SK-N-SH (cell line): ENCODE measurements at regions not wholly inside any gene's neighbourhood (a gene's known extent, or its start where the extent isn't known, plus 50 kb on each side); places are given as distances from the start of the nearest gene placed in this dataset.

Experiments
- CTCF ChIA-PET: fragments of 300-600, 350-600 bp; formaldehyde crosslinking; extraction: SDS; loops from one replicate; lab custom pipeline; 2021; lab: Yijun Ruan, JAX
- POLR2A ChIA-PET: fragments of 350-600 bp; sonication (Branson Sonifier 250); formaldehyde crosslinking; extraction: SDS; loops from one replicate; lab custom pipeline; 2020; ENCODE audit warnings: antibody characterized with exemption, inconsistent platforms; lab: Yijun Ruan, JAX
- DNase-seq: peaks from one replicate; pipeline ENCODE4 v3.0.0; 2012
- H2AFZ ChIP-seq: fragments of 200-600 bp; sonication (generic); 2 replicates; pipeline ENCODE4 v1.8.1; 2016; ENCODE audit warnings: antibody characterized with exemption, mild to moderate bottlenecking, low read depth
- H3F3A ChIP-seq: fragments of 200-600 bp; sonication (generic); replicated peaks from 2 replicates; pipeline ENCODE3; 2016; ENCODE audit warnings: antibody characterized with exemption, mild to moderate bottlenecking; ENCODE audit not compliant: insufficient read depth
- H3K27ac ChIP-seq, 2 experiments: fragments of 200-500 bp in 1 of 2; fragments of 200-600 bp in 1 of 2; sonication (Bioruptor generic) in 1 of 2; sonication (generic), shearing (Covaris generic) in 1 of 2; 2 replicates each; pipeline versions ENCODE4 v1.5.1 to v1.6.1; 2014 to 2016; ENCODE audit warnings: low read depth in 2 of 2, inconsistent platforms in 1 of 2, low read length in 1 of 2, mild to moderate bottlenecking in 1 of 2, mixed read lengths in 1 of 2
- H3K27me3 ChIP-seq: fragments of 200-600 bp; sonication (generic), shearing (Covaris generic); 2 replicates; pipeline ENCODE4 v1.6.1; 2016; ENCODE audit warnings: mixed run types; ENCODE audit not compliant: insufficient read depth
- H3K36me3 ChIP-seq, 2 experiments: fragments of 200-500 bp in 1 of 2; fragments of 200-600 bp in 1 of 2; sonication (Bioruptor generic) in 1 of 2; sonication (generic) in 1 of 2; replicated peaks in 1 of 2; 2 replicates each; pipeline versions ENCODE3 to v1.5.1; 2014 to 2016; ENCODE audit warnings: low read length in 1 of 2, mild to moderate bottlenecking in 1 of 2; ENCODE audit not compliant: insufficient read depth in 2 of 2, control insufficient read depth in 1 of 2
- H3K4me1 ChIP-seq, 2 experiments: fragments of 200-500 bp in 1 of 2; fragments of 200-600 bp in 1 of 2; sonication (Bioruptor generic) in 1 of 2; sonication (generic), shearing (Covaris generic) in 1 of 2; 2 replicates each; pipeline versions ENCODE4 v1.5.1 to v1.6.1; 2014 to 2016; ENCODE audit warnings: low read depth in 1 of 2, low read length in 1 of 2, mixed run types in 1 of 2; ENCODE audit not compliant: insufficient read depth in 2 of 2, control insufficient read depth in 1 of 2
- H3K4me2 ChIP-seq: fragments of 200-600 bp; sonication (generic), shearing (Covaris generic); 2 replicates; pipeline ENCODE4 v1.6.1; 2017; ENCODE audit warnings: mixed run types
- H3K4me3 ChIP-seq, 2 experiments: fragments of 200-500 bp in 1 of 2; fragments of 200-600 bp in 1 of 2; sonication (Bioruptor generic) in 1 of 2; sonication (generic), shearing (Covaris generic) in 1 of 2; 2 replicates each; pipeline versions ENCODE4 v1.5.1 to v1.8.1; 2014 to 2016; ENCODE audit warnings: low read depth in 2 of 2, inconsistent platforms in 1 of 2, low read length in 1 of 2, mild to moderate bottlenecking in 1 of 2, mixed read lengths in 1 of 2, moderate library complexity in 1 of 2
- H3K79me2 ChIP-seq: fragments of 200-600 bp; sonication (generic); 2 replicates; pipeline ENCODE4 v1.8.1; 2017; ENCODE audit warnings: mild to moderate bottlenecking; ENCODE audit not compliant: insufficient read depth
- H3K9ac ChIP-seq: fragments of 200-600 bp; sonication (generic); 2 replicates; pipeline ENCODE4 v1.6.1; 2017; ENCODE audit warnings: mixed run types
- H3K9me2 ChIP-seq: fragments of 200-600 bp; sonication (generic); 2 replicates; pipeline ENCODE4 v1.6.1; 2017; ENCODE audit warnings: mixed run types
- H3K9me3 ChIP-seq: fragments of 200-600 bp; sonication (generic); 2 replicates; pipeline ENCODE4 v1.6.1; 2017; ENCODE audit warnings: mixed run types, mild to moderate bottlenecking, moderate library complexity
- H4K20me1 ChIP-seq: fragments of 200-600 bp; sonication (generic); 2 replicates; pipeline ENCODE4 v1.6.1; 2017; ENCODE audit warnings: mild to moderate bottlenecking, mixed run types; ENCODE audit not compliant: insufficient read depth
- ELF1 ChIP-seq: IDR thresholded peaks from 2 replicates; pipeline ENCODE4 v1.4.0; 2012
- FOXJ3 ChIP-seq: sonication (generic); formaldehyde crosslinking; IDR thresholded peaks from 2 replicates; pipeline ENCODE4 v1.5.1; 2020; ENCODE audit warnings: mild to moderate bottlenecking, missing genetic modification reagents
- FOXM1 ChIP-seq: IDR thresholded peaks from 2 replicates; pipeline ENCODE4 v1.4.0; 2012; ENCODE audit warnings: low read depth, mild to moderate bottlenecking
- MEF2A ChIP-seq: IDR thresholded peaks from 2 replicates; pipeline ENCODE4 v1.4.0; 2012; ENCODE audit warnings: low read depth, borderline replicate concordance
- PBX3 ChIP-seq: IDR thresholded peaks from 2 replicates; pipeline ENCODE4; 2012
- POLR2AphosphoS5 ChIP-seq: IDR thresholded peaks from 2 replicates; pipeline ENCODE4 v1.6.1; 2012; ENCODE audit warnings: low read depth, low read length
- RAD21 ChIP-seq: IDR thresholded peaks from 2 replicates; pipeline ENCODE4 v1.6.1; 2012; ENCODE audit warnings: mild to moderate bottlenecking, low read length
- RXRA ChIP-seq: IDR thresholded peaks from 2 replicates; pipeline ENCODE4 v1.4.0; 2012; ENCODE audit warnings: low read depth, mild to moderate bottlenecking, borderline replicate concordance
- TEAD4 ChIP-seq: IDR thresholded peaks from 2 replicates; pipeline ENCODE4 v1.4.0; 2012; ENCODE audit warnings: mild to moderate bottlenecking, borderline replicate concordance; ENCODE audit not compliant: insufficient read depth
- USF1 ChIP-seq: IDR thresholded peaks from 2 replicates; pipeline ENCODE4 v1.4.0; 2012; ENCODE audit warnings: low read depth, borderline replicate concordance
- YY1 ChIP-seq: IDR thresholded peaks from 2 replicates; pipeline ENCODE4 v1.4.0; 2012; ENCODE audit warnings: low read depth, mild to moderate bottlenecking
- ZBTB33 ChIP-seq: IDR thresholded peaks from 2 replicates; pipeline ENCODE4 v1.4.0; 2012; ENCODE audit warnings: low read depth, borderline replicate concordance
- WGBS: methylation state at CpG from one replicate; pipeline ENCODE4 v1.1.6; 2017; ENCODE audit warnings: low lambda C conversion rate; 5-methylcytosine and 5-hydroxymethylcytosine counted together

GRCh38 chr2:58866527-58866926 lies 625.4 kb upstream of the FANCL start:
- POLR2A ChIA-PET, result no interaction called here
- Histone ChIP-seq H3K4me3 (no peak overlapping the region), H3K79me2 (no peaks in the 10 kb centered on the region), H3K27ac (no peak overlapping the region), H3F3A (no peaks in the 10 kb centered on the region), H3K9me2 (no peaks in the 10 kb centered on the region), H3K4me2 (no peak overlapping the region), H2AFZ (no peak overlapping the region), H3K4me1 (no peaks in the 10 kb centered on the region), H4K20me1 (no peaks in the 10 kb centered on the region), H3K27me3 (no peaks in the 10 kb centered on the region)
- CTCF ChIA-PET, result no interaction called here
- DNase-seq, result no peak
- TF ChIP-seq ELF1, result no peak
- TF ChIP-seq, all 33 proteins: peak for 0
- H3K9me3 ChIP-seq, result no peaks in the 10 kb centered on the region
- H3K9ac ChIP-seq, result no peak overlapping the region
- 8% methylated on average over 1 of the region's 1 CpG for WGBS
- no peaks in the 10 kb centered on the region for H3K36me3 ChIP-seq

- Histone ChIP-seq H3F3A (no peaks in the 10 kb centered on the region), H2AFZ (no peak overlapping the region), H3K27me3 (no peaks in the 10 kb centered on the region), H3K27ac (no peak overlapping the region), H3K79me2 (no peaks in the 10 kb centered on the region), H3K36me3 (no peaks in the 10 kb centered on the region), H4K20me1 (no peaks in the 10 kb centered on the region), H3K4me2 (no peak overlapping the region), H3K9me3 (no peaks in the 10 kb centered on the region), H3K4me3 (no peak overlapping the region), H3K9ac (no peak overlapping the region), H3K4me1 (no peaks in the 10 kb centered on the region), H3K9me2 (no peaks in the 10 kb centered on the region)
- no peak for TF ChIP-seq FOXJ3
- TF ChIP-seq PBX3, result no peak
- no peak for TF ChIP-seq MEF2A
- TF ChIP-seq RXRA, result no peak
- TF ChIP-seq TEAD4, result no peak
- POLR2A ChIA-PET, result no interaction called here
- WGBS, result 25% methylated on average over 6 of the region's 6 CpGs
- CTCF ChIA-PET, result no interaction called here
- DNase-seq, result no peak
Measured at GRCh38 chr2:58866040-58866439, 624.9 kb upstream of the FANCL start.

- no peaks in the 10 kb centered on the region for H3F3A ChIP-seq
- WGBS, result 23% methylated on average over 1 of the region's 1 CpG
- H4K20me1 ChIP-seq, result no peaks in the 10 kb centered on the region
- no peak overlapping the region for H3K4me3 ChIP-seq
- DNase-seq, result no peak
- H3K9ac ChIP-seq, result no peak overlapping the region
- H2AFZ ChIP-seq, result no peak overlapping the region
- no peaks in the 10 kb centered on the region for H3K79me2 ChIP-seq
- H3K9me2 ChIP-seq, result no peaks in the 10 kb centered on the region
- CTCF ChIA-PET, result no interaction called here
- no peaks in the 10 kb centered on the region for H3K9me3 ChIP-seq
- TF ChIP-seq YY1, result no peak
- TF ChIP-seq RAD21, result no peak
- no peak for TF ChIP-seq ZBTB33
- no peak for TF ChIP-seq USF1
- TF ChIP-seq POLR2AphosphoS5, result no peak
- no peak for TF ChIP-seq RXRA
- no peak for TF ChIP-seq FOXM1
- TF ChIP-seq, all 33 proteins: peak for 0
- no peak overlapping the region for H3K4me2 ChIP-seq
- no peak overlapping the region for H3K27ac ChIP-seq
- no peaks in the 10 kb centered on the region for H3K27me3 ChIP-seq
- POLR2A ChIA-PET, result no interaction called here
- no peaks in the 10 kb centered on the region for H3K4me1 ChIP-seq
- H3K36me3 ChIP-seq, result no peaks in the 10 kb centered on the region
Measured at GRCh38 chr2:58865436-58865835, 624.3 kb upstream of the FANCL start.
